GM21423 (cell line): ENCODE measurements at regions not wholly inside any gene's neighbourhood (a gene's known extent, or its start where the extent isn't known, plus 50 kb on each side); places are given as distances from the start of the nearest gene placed in this dataset.

ENCODE experiments used
- ATAC-seq: cut with Tn5 transposase; IDR thresholded peaks from one replicate; pipeline ENCODE4 v1.9.1; 2021; ENCODE audit warnings: mild to moderate bottlenecking, moderate library complexity; ENCODE audit not compliant: unreplicated experiment

- ATAC-seq: no peak
Observed at GRCh38 chr7:88442413-88442812, 135.7 kb upstream of the STEAP4 start.

GRCh38 chr7:88437132-88437531 is 130.4 kb upstream of the STEAP4 start:
- peak; percentile 74 for ATAC-seq

GRCh38 chr7:88432301-88432700 is 125.6 kb upstream of the STEAP4 start:
- no peak for ATAC-seq

- no peak for ATAC-seq
Observed at GRCh38 chr7:88431882-88432281, 125.2 kb upstream of the STEAP4 start.

GRCh38 chr7:88429382-88429781 is 122.7 kb upstream of the STEAP4 start:
- ATAC-seq: no peak

- no peak for ATAC-seq
Observed at GRCh38 chr7:88402529-88402928, 95.8 kb upstream of the STEAP4 start.

GRCh38 chr7:88401009-88401623 is 94.4 kb upstream of the STEAP4 start:
- peak; percentile 44 for ATAC-seq

- ATAC-seq: no peak
Observed at GRCh38 chr7:88399696-88400240, 93.1 kb upstream of the STEAP4 start.

GRCh38 chr7:88399036-88399435 is 92.3 kb upstream of the STEAP4 start:
- ATAC-seq: no peak

GRCh38 chr7:88398459-88398858 is 91.8 kb upstream of the STEAP4 start:
- no peak for ATAC-seq

GRCh38 chr7:88396948-88397322 is 90.2 kb upstream of the STEAP4 start:
- ATAC-seq: peak; percentile 30

- peak; percentile 86 for ATAC-seq
Observed at GRCh38 chr7:88396295-88396947, 89.7 kb upstream of the STEAP4 start.

GRCh38 chr7:88395715-88396114 is 89.0 kb upstream of the STEAP4 start:
- ATAC-seq: no peak

- no peak for ATAC-seq
Observed at GRCh38 chr7:88391247-88391646, 84.6 kb upstream of the STEAP4 start.

- ATAC-seq: no peak
Observed at GRCh38 chr7:88387368-88387767, 80.7 kb upstream of the STEAP4 start.

- no peak for ATAC-seq
Observed at GRCh38 chr7:88386665-88387156, 80.0 kb upstream of the STEAP4 start.

- ATAC-seq: no peak
Observed at GRCh38 chr7:88377434-88377833, 70.7 kb upstream of the STEAP4 start.

- no peak for ATAC-seq
Observed at GRCh38 chr7:88368686-88369085, 62.0 kb upstream of the STEAP4 start.

GRCh38 chr7:88366845-88367244 is 60.2 kb upstream of the STEAP4 start:
- ATAC-seq: no peak

GRCh38 chr7:88363869-88364268 is 57.2 kb upstream of the STEAP4 start:
- no peak for ATAC-seq

GRCh38 chr7:88363249-88363648 is 56.6 kb upstream of the STEAP4 start:
- ATAC-seq: no peak

GRCh38 chr7:88361357-88361756 is 54.7 kb upstream of the STEAP4 start:
- no peak for ATAC-seq
